Limb (tissue), 2 donors: ENCODE measurements at regions not wholly inside any gene's neighbourhood (a gene's known extent, or its start where the extent isn't known, plus 50 kb on each side); places are given as distances from the start of the nearest gene placed in this dataset.
"Not testable (repeated sequence)": the region's sequence is repeated elsewhere in the genome, so short reads cannot be mapped to it uniquely, and the experiment has no call there.

Experiments used
- DNase-seq, 2 donors: peaks; one replicate each; pipeline ENCODE4 v3.0.0-alpha.2; 2016; ENCODE audit errors: extremely low spot score in 2 of 2

DNA sequence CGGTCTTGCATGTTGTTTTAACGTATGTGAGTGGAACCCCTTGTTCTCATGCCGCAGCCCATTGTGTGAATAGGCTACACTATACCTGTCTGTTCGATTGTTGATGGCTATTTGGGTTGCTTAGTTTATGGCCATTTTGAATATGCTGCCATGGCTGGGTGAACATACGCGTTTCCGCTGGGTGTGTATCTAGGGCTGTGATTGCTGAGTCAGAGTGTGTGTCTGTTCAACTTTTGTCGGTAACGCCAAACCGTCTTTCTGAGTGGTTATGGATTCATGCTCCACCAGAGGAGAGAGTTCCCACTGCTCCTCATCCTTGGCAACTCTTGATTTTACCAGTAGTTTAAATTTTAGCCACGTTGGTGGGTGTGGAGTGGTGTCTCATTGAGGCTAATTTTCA lies 77.0 kb downstream of the METRNL start:
- DNase-seq = no peak

DNA sequence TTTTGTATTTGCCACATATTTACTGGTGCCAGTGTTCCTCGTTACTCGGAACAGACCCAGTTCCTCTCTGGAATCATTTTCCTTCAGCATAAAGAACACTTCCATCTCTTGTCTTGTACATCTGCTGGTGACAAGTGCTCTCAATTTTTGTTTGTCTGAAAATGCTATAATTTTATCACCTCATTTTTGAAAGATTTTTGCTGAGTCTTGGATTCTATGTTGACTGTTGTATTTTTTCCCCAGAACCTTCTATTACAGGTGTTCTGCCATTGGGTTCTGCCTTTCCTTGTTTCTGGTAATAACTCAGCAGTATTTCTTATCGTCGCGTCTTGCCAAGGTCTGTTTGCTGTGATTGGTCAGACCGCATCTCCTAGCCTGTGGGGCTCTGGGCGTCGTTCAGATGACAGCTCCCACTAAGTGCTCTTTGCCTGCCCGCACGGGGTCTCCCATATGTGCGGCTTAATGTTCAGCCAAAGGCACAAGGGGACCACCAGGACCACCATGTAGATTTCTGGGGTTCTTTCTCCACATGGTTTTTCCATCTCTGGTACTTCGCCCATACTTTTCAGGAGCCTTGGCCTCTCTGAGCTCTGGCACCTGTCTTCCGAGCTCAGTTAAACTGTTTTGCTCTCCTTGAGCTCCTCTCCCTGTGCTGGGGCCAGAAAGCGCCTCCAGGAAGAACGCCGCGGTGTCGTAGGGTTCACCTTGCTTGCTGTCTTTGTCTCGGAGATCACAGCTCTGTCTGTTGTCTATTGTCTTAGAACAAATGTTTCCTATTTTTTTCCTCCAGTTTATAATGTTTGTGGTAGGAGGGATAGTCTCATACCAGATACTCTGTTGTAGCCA lies 80.0 kb downstream of the METRNL start:
- no peak for DNase-seq

DNA sequence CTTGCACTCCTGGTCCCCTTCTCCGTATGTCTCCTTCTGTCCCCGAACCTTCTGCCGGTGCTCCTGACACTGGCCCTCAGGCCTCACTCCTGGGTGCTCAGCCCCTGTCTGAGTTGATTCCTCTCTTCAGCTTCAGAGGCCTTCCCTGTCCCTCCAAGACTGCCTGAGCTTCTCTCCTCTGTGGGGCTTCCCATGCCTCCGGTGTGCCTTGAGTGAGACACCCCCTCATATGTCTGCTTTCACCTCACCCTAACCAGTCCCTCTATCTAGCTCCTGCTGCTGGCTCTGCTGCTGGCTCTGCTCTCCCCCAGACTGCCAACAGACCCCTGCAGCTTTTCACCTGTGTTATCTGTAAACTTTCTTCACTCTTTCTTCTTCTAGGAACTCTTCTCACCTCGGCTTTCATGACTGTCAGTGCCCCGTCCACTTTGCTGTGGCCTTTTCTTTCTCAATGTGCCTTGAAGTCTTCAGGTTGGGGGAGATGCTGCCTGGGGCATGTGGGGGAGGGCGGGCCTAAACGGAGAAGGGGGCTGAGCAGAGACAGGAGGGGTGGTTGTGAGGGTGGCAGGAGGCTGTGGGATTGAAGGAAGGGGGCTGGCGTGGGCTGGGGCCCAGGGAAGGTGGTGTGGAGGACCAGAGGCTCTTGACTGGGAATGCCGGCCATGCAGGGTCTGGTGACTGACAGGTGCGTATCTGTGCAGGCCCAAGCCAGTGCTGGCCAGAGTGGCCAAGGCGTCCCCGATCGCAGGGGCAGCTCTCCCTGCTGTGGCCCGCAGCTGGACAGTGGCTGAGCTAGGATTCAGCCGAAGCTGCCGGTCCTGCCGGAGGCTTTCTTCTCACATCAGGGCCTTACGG lies 81.3 kb downstream of the METRNL start:
- peak in 1 of 2 donors; percentile 15 for DNase-seq

DNA sequence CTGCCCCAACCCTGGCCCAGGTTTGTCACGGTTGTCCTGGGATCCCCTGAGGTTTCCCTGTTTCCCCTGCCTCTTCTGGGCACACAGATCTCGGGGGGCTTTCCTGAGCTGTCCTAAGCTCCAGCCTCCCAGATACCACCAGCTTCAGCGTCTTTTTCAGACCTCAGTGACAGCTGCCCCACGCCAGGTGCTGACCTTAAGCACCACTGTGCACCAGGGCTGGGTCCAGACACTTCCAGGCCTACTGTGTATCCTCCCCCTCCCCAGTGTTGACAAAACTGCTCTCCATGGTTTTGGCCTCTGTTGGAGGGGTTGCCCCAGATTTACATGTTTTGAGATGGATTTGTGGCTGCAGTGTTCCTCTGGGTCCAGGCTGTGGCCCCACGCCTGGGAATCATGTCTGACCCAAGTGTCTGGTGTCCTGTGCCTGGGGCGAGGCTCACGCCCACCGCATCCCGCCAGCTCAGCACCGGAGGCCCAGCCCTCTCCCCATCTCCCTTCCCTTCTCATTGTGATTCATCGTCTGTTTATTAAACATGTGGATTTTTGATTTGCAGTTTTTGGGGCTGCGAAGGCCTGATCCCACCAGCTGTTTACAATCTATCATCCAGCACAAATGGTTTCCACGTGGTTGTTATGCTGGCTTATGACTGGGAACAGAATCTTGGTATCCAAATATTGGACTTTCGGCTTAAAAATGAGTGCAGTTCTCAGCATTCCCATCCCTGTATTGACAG lies 82.1 kb downstream of the METRNL start:
- peak; percentile 41 to 66 for DNase-seq

DNA sequence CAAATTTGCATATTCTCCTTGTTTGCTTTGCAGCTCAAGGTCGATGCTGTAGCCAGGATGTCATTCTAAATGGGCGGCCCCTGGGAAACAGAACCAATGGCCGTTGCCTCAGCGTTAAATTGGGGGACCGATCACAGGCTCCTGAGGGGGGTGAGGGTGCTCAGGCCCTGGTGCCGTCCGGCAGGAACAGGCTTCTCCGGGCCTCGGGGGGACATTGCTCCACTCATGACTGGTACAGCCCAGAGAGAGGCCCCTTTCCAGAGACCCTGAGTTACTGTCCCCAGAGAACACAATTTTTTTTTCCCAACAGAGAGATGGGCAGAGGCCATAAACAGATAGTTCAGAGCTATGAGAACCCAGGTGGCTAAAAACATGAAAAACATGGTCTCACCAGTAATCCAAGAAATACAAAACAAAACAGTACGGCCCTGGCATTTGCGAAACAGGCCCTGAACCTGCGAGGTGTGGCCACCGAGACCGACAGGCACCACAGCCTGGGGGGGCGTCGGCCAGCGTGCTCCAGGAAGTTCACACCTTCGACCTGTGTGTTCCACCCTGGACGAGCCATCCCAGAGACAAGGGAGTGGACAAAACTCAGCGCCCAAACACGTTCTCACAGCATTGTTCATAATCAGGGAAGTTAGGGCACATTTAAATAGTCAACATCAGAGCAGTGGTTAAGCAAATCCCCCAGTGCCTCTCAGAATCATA lies 82.8 kb downstream of the METRNL start:
- DNase-seq = peak in 1 of 2 donors; percentile 23

DNA sequence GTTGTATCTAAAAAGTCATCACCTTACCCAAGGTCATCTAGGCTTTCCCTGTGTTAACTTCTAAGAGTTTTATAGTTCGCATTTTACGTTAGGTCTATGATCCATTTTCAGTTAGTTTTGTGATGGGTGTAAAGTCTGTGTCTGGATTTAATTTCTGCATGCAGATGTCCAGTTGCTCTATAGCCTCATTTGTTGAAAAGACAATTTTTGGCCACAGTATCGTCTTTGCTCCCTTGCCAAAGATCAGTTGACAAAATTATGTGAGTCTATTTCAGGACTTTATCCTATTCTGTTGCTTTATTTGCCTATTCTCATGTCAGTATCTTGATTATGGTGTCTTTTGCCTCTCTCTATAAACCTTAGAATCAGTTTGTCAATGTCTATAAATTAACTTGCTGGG lies 85.1 kb downstream of the METRNL start:
- DNase-seq = no peak

DNA sequence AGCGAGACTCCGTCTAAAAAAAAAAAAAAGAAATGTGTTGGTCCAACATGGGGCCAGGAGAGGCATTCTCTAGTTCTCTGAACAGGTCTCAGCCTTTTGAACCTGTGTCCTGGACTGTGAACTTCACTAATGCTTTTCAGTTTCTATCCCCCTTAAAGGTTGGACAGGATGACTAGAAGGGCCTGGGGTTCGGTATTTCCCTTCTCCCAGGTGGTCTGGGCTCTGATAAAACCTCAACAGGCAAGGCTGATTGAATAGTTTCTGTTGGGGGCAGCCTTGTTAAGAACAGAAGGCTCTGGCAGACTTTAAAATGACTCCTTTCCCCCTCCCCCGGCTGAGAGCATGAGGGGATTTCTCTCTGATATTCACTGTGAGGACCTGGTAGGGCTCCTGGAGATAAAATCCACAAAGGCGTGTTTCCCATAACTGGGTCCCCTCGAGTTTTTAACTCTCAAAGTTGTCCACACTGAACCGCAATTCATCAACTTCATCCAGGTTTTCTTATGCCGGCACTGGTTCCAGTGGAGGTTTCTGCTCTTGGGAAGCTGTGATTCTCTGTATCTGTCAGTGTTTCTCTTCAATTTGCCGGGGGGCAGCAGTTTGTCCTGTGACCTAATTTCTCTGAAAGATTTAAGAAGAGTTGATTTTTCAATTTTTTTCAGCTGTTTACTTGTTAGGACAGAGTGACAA lies 91.3 kb downstream of the METRNL start:
- DNase-seq = no peak

DNA sequence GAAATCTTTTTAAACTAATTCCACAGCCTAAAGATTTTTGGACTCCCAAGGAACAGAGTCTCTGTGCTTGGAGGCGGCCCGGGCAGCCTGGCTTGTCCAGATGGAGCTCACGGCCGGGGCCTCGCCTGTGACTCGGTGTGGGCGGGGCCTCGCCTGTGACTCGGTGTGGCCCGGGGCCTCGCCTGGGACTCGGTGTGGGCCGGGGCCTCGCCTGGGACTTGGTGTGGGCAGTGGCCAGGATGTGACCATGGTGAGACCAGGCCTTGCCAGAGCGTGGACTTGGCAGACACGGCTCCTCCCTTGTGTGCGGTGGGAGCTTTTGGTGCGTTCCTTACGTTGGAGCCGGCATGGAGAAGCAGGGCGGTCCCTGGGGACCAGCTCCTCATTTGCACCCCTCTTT lies 92.3 kb downstream of the METRNL start:
- peak in 1 of 2 donors; percentile 29 for DNase-seq

DNA sequence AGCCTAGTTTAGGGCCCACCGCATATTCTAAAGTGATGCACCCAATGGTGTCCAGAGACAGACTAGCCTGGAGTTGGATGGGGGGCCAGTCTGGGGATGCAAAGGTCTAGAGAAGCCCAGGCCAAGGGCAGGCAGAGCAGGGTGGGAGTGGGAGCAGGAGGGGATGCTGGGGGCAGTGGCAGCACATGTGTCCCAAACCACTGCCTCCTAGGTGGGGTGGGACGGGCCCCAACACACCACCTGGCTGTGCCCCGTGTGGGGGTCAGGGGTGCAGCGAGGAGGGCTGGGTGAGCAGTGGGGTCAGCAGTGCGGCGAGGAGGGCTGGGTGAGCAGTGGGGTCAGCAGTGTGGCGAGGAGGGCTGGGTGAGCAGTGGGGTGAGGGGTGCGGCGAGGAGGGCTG lies 92.7 kb downstream of the METRNL start:
- not testable (repeated sequence) for DNase-seq

DNA sequence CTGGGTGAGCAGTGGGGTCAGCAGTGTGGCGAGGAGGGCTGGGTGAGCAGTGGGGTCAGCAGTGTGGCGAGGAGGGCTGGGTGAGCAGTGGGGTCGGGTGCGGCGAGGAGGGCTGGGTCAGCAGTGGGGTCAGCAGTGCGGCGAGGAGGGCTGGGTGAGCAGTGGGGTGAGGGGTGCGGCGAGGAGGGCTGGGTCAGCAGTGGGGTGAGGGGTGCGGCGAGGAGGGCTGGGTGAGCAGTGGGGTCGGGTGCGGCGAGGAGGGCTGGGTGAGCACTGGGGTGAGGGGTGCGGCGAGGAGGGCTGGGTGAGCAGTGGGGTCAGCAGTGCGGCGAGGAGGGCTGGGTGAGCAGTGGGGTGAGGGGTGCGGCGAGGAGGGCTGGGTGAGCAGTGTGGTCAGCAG lies 93.2 kb downstream of the METRNL start:
- DNase-seq = not testable (repeated sequence)

DNA sequence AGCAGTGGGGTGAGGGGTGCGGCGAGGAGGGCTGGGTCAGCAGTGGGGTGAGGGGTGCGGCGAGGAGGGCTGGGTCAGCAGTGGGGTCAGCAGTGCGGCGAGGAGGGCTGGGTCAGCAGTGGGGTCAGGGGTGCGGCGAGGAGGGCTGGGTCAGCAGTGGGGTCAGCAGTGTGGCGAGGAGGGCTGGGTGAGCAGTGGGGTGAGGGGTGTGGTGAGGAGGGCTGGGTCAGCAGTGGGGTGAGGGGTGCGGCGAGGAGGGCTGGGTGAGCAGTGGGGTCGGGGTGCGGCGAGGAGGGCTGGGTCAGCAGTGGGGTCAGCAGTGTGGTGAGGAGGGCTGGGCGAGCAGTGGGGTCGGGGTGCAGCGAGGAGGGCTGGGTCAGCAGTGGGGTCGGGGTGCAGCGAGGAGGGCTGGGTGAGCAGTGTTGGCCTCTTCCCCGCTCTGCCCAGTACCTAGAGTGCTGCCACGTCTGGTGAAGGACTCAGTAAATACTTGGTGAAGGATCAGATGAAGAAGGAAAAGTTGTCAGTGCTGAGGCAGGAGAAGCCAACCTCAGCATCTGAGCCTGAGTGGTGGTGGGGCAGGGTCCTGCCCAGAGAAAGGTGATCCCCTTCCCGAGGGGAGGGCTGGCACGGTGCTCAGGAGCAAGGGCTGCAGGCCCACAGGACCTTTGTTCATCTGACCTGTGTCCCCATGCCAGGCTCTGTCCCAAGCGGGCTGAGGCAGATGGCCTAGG lies 93.9 kb downstream of the METRNL start:
- DNase-seq = not testable (repeated sequence)

DNA sequence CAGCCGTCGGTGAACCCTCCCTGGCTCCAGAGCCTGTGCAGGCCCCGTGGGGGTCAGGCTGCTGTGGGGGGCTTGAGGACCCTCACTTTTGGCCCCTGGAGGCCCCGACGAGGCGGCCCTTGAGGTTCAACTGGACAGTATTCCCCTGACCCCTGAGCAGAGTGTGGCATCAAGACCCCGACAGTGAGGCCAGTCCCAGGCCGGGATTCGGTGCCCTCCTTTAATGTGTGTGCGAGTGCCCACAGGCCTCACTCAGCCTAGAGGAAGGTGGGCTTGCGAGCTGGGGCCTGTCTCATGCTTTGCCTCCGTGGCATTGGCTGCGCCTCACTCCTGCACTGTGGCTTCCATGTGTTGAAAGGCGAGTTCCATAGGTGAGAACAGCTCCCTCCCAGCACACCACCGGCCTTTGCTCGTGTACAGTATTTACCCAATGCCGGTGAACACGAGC lies 94.5 kb downstream of the METRNL start:
- DNase-seq = peak in 1 of 2 donors; percentile 28

DNA sequence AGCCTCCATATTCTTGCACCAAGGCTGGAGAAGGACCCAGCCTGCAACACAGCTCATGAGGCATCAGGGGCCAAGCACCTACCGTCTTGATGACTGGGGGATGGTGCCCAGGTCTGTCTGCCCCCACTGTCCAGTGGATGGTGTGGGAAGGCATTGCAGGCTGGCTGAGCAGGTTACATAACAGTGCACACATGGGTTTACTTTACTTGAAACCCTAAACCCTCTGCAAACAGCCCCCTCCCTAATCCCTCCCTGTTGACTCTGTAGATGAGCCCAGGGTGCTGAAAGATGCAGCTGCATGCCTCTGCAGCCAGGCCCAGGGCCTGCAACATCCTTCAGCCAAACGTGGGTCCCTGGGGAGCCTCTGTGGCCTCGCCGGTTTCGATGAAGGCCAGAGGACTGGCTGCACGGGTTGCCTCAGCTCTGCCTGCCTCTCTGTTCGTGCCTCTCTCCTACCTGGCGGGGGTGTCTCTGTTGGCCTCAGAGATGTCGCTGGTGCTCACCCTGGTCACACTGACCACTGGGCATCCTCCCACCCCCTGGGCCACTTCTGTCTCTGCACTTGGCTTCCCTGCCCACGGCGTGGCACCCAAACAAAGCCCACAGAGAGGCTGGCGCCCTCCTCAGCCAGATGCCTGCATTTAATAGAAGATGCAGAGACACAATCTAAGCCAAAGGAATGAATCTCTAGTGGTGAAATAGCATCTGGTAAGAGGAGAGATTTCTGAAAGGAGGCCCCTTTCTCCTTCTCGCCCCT lies 95.1 kb downstream of the METRNL start:
- DNase-seq = peak in 1 of 2 donors; percentile 40

DNA sequence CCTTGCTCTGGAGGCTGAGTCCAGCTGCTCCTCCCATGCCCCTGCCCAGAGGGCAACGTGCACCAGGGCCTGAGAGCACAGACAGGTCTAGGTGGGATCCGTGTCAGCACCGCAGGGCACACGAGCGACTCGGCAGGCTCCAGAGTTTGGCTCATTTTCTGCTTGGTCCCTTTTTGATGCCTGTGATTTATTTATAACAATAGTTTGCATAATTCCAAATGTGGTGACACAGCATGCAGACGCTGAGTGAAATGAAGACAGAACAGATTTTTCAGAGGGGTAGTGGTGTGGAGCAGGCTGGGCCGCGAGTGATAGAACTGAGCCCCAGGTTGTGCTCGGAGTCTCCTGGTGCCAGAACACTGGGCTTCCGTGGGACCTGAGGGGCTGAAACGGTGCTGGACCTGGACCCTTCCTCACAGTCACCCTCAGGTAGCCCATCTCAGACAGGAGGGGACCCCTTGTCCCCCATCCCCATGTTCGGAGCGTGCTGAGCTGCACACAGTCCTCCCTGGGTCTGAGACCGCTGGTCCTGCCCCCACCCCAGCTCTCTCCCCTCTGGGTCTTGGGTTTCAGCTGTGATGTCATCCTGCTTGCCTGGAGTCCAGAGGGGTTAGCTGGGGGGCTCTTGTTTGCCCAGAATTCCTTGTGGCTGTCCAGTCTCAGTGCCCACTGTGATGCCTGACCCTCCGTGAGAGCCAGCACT lies 95.9 kb downstream of the METRNL start:
- DNase-seq = peak in 1 of 2 donors; percentile 24

DNA sequence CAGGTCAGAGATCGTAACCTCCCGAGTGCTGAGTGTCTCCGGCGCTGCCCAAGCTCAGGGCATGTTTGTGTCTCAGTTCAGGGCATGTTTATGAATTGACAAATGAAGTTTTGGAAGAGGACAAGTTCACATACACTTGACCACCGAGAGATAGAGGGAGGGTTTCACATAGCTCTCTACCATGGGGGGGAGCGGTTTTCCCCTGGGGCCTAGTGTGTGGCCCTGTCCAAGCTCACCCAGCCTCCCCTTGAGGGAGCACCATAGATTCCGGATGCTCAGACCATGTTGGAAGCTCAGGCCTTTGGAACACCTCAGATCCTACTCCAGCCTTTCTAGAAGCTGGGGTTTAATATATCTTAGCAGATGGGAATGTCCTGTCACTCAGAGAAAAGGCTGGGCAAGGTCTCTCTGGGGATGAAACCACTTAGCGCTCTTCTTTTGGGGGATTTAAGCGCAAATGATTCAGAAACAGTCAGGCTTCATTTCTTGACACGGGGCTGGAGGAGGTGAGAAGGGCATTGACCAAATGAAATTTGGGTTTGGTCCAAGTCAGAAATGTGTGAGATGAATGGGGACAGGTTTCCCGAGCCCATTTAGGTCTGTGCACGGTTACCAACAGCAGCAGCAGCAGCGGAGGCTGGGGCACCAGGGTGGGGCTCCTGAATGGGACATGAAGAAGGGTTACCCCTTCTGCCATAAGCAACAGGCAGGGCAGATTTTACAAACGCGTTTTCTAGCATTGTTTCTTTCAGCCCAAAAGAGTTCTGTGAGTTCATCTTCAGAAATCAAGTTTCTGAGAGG lies 96.6 kb downstream of the METRNL start:
- no peak for DNase-seq

DNA sequence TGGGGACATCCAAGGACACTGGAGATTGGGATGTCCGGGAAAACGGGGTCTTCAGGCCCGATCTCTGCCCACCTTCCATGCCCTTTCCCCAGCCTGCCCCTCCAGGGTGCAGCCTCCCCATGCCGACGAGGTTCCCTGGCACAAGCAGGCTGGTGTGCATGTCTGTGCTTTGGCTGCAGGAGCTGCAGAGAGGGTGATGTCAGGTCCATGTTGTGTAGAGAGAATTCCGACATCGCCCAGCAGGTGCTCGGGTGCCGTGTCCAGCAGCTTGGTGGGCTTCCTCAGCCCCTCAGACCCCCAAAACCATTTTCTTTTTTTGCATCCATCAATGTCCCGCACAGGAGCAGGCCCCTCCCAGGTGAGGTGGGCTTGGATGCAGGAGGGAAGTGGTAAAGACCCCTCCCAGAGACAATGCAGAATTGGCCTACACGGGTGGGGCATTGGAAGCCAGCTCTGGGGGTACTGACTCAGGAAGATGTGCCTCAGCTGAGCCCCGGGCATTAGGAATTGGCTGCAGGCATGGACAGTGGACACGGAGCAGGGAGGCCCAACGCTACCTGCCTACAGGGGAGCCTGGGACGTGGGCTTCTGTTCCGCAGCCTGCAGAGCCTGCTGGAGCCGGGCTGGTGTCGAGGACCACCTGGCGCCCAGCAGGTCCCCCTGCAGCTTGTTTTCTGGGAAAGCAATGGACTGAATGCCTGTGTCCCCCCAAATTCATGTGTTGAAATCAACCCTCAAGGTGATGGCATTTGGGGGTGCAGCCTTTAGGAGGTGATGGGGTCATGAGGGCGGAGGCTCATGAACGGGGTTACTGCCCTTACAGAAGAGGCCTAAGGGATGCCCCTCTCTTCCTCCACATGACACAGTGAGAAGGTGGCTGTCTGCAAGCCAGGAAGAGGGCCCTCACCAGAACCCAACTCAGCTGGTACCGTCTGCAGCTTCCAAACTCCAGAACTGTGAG lies 97.5 kb downstream of the METRNL start:
- peak in 1 of 2 donors; percentile 14 for DNase-seq
